ENCODE measurements at regions not wholly inside any gene's neighbourhood (a gene's known extent, or its start where the extent isn't known, plus 50 kb on each side); places are given as distances from the start of the nearest gene placed in this dataset.
"Not testable (repeated sequence)": the region's sequence is repeated elsewhere in the genome, so short reads cannot be mapped to it uniquely, and the experiment has no call there.

DNA sequence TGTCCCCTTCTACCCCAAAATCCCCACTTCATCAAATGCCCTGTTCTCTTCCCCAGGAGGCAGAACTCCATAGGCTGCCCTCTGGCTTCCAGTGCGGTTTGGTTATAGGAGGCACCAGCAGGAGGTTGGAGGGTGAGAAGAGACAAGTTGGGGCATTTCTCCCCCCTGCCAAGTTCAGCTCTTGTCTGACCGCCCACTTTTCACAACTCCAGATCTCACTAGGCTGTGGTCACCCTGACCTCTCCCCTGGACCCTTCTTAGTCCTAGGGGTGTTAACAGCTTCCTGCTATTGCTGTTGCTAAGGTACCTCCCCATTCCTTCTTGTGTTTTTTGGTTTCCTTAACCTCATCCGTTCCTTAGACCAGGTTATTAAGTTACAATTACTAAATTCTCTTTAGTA, 95.1 kb downstream of the FOXD4L6 start:
- CTCF ChIA-PET; DNase-seq (ENCODE audit: low read depth, low spot score); H3K4me3 ChIP-seq (ENCODE audit: low read depth, low read length); POLR2A ChIA-PET: not testable (repeated sequence)

DNA sequence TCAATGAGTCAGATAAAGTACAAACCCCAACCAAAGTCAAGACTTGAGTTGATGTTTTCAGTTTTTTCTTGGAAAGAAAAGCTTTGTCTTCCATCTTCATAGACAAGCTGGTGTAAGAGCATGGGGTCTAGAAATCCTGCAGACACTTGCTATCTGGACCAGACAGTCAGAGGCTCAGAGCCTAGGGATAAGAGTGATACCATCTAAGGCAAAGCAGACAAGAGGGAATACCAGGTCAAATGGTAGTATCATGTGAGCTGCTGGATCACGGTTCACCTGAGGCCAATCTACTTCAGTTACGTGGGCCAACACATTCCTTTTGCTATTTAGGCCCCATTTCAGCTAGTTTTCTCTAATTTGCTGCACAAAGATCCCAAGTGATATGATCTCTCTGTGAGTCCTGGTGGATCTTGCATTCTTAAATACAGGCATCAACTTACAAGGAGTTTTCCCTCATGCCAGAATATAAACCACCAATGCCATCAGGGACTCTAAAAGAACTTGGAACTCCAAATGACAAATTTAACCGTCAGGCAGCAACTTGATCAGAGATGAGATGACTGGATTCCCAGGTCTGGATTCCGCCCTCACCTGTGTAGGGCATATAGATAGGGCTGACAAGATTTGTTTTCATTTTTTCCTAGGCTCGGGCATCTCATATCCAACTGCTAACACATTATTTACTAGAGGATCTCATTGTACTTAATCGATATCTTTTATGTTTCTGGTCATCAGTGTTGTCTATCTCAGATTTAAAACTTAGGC, 101.4 kb downstream of the FOXD4L6 start:
- CTCF ChIA-PET; POLR2A ChIA-PET; DNase-seq (ENCODE audit: low read depth, low spot score); H3K4me3 ChIP-seq (ENCODE audit: low read depth, low read length): not testable (repeated sequence)

GRCh38 chr9:41022365-41022764, 106.1 kb downstream of the FOXD4L6 start:
- POLR2A ChIA-PET; DNase-seq (ENCODE audit: low read depth, low spot score); H3K4me3 ChIP-seq (ENCODE audit: low read depth, low read length); CTCF ChIA-PET: not testable (repeated sequence)

GRCh38 chr9:41019858-41020562, 108.5 kb downstream of the FOXD4L6 start:
- H3K4me3 ChIP-seq (ENCODE audit: low read depth, low read length); DNase-seq (ENCODE audit: low read depth, low spot score); POLR2A ChIA-PET; CTCF ChIA-PET: not testable (repeated sequence)

GRCh38 chr9:41018948-41019347, 109.5 kb downstream of the FOXD4L6 start:
- DNase-seq (ENCODE audit: low read depth, low spot score); H3K4me3 ChIP-seq (ENCODE audit: low read depth, low read length); POLR2A ChIA-PET; CTCF ChIA-PET: not testable (repeated sequence)

DNA sequence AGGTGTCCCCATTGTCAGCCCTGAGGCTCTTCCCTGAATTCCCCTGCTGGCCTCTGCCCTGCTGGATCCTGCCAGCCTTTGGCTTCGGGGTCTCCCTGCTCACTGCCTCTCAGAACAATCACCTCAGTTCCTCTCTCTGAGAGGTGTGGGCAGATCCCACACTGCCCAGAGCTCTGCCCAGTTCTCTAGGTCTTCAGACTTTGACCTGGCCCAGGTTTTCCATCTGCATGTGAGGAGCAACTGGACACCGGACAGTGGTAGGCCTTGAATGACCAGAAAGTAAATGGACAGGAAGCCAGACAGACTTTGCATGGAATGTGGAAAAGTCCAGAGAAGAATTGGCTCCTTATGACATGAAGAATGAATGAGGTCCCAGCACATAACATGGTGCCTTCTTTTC, 111.8 kb downstream of the FOXD4L6 start:
- CTCF ChIA-PET; DNase-seq (ENCODE audit: low read depth, low spot score); POLR2A ChIA-PET; H3K4me3 ChIP-seq (ENCODE audit: low read depth, low read length): not testable (repeated sequence)

DNA sequence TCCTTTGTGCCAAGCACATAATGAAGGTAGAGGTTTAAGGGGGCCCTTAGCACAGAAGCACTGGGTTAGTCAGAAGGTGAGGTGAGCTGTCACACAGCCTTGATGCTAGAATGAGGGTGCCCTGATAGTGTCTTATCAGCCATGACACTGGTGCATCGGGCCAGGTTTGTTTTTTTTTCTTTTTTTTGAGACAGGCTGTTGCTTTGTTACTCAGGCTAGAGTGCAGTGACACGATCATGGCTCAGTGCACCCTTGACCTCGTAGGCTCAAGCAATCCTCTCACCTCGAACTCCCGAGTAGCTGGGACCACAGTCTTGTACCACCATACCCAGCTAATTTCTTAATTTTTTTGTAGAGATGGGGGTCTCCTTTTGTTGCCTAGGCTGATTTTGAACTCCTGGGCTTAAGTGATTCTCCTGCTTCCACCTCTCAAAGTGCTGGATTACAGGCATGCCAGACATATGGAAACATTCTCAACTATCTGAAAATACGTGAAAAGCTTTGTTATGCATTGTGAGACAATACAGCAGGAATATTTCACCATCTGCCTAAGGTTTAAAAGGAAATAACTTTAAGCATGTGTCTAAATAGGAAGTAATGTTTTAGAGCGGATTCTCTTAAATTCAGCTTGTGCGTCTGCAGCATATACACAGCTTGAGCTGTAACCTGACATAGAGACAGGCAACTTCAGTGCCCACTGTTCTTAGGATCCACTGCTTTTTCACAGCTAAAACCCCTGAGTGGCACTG, 128.4 kb downstream of the FOXD4L6 start:
- DNase-seq (ENCODE audit: low read depth, low spot score); POLR2A ChIA-PET; H3K4me3 ChIP-seq (ENCODE audit: low read depth, low read length): not testable (repeated sequence)
- CTCF ChIA-PET = interaction anchor here (2.2 kb wide), 1 partner anchor 8 kb away, joined by 7 read pairs; no protein-coding TSS in a partner anchor

DNA sequence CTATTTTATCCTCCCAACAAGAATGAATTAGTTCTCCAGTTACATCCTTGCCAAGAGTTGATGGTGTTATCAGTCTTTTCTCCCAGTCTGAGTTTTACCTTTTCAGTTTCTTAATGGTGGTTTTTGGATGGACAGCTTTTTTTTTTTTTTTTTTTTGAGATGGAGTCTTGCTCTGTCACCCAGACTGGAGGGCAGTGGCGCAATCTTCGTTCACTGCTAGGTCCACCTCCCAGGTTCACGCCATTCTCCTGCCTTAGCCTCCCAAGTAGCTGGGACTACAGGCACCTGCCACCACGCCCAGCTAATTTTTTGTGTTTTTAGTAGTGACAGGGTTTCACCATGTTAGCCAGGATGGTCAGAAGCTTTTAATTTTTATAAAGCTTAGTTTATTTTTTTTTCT, 133.0 kb downstream of the FOXD4L6 start:
- CTCF ChIA-PET = not testable (repeated sequence)

DNA sequence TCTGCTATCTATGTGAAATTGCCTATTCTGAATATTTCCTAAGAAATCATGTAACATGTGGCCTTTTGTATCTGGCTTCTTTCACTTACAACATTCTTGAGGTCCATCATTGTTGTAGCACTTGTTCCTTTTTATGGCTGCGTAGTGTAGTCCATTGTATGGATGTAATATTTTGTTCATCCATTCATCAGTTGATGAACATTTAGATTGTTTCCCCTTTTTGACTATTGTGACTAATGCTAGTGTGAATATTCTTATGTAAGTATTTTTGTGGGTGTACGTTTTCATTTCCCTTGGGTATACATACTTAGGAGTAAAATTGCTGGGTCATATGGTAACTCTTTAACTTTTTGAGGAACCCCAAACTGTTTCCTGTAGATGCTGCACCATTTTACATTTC, 134.6 kb downstream of the FOXD4L6 start:
- CTCF ChIA-PET; DNase-seq (ENCODE audit: low read depth, low spot score); POLR2A ChIA-PET; H3K4me3 ChIP-seq (ENCODE audit: low read depth, low read length): not testable (repeated sequence)

More for the DNA sequence above, 133.0 kb downstream of the FOXD4L6 start:
- H3K4me3 ChIP-seq (ENCODE audit: low read depth, low read length); DNase-seq (ENCODE audit: low read depth, low spot score); POLR2A ChIA-PET: not testable (repeated sequence)

DNA sequence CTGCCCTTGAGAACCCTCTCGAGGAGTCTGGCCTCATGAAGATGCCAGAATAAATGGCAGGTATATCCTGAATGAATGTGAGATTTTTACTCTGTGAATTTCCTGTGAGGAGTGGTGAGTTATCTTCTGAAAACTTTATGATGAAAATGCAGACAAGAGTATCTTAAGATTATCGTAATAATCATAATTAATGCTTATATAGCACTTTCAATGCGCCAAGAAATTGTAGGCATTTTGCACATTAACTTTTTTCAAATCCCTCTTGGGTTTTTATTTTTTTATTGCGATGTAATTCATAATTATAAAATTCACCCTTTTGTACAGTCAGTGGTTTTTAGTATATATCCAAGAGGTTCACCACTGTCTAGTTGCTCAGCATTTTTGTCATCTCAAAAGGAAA, 135.1 kb downstream of the FOXD4L6 start:
- DNase-seq (ENCODE audit: low read depth, low spot score); CTCF ChIA-PET; POLR2A ChIA-PET: not testable (repeated sequence)
- peak overlapping the region; percentile 2; the same call in 1 of the 2 replicates for H3K4me3 ChIP-seq (ENCODE audit: low read depth, low read length)

- peak overlapping the region; percentile 99 for H3K4me3 ChIP-seq (ENCODE audit: low read depth, low read length)
- DNase-seq (ENCODE audit: low read depth, low spot score) = not testable (repeated sequence)
- ChIA-PET CTCF (interaction anchor here (1.0 to 2.6 kb wide), 4 partner anchors 8 to 95 kb away, joined by 3 to 11 read pairs (median 6); no protein-coding TSS in a partner anchor), POLR2A (interaction anchor here (1.4 kb wide), 1 partner anchor 83 kb away, joined by 9 read pairs; no protein-coding TSS in a partner anchor)
Measured at GRCh38 chr9:40992472-40992821, 136.0 kb downstream of the FOXD4L6 start.

- CTCF ChIA-PET = interaction anchor here (1.0 to 2.6 kb wide), 4 partner anchors 9 to 96 kb away, joined by 3 to 11 read pairs (median 6); no protein-coding TSS in a partner anchor
- H3K4me3 ChIP-seq (ENCODE audit: low read depth, low read length) = peak overlapping the region; percentile 99
- TF ChIP-seq CTCF (IDR thresholded peaks at IDR 0.05; ENCODE audit: insufficient read depth, low read length, missing control alignments) = peak; percentile 86
- peak; percentile 93 for DNase-seq (ENCODE audit: low read depth, low spot score)
- POLR2A ChIA-PET = interaction anchor here (1.4 kb wide), 1 partner anchor 83 kb away, joined by 9 read pairs; no protein-coding TSS in a partner anchor
Measured at GRCh38 chr9:40991741-40992471, 136.6 kb downstream of the FOXD4L6 start.

GRCh38 chr9:40991100-40991740, 137.3 kb downstream of the FOXD4L6 start:
- ChIA-PET POLR2A (interaction anchor here (1.4 kb wide), 1 partner anchor 84 kb away, joined by 9 read pairs; no protein-coding TSS in a partner anchor), CTCF (interaction anchor here (1.0 to 2.6 kb wide), 4 partner anchors 9 to 96 kb away, joined by 3 to 11 read pairs (median 6); no protein-coding TSS in a partner anchor)
- H3K4me3 ChIP-seq (ENCODE audit: low read depth, low read length) = peak overlapping the region; percentile 99
- DNase-seq (ENCODE audit: low read depth, low spot score) = not testable (repeated sequence)

- H3K4me3 ChIP-seq (ENCODE audit: low read depth, low read length); CTCF ChIA-PET; POLR2A ChIA-PET; DNase-seq (ENCODE audit: low read depth, low spot score): not testable (repeated sequence)
Measured at GRCh38 chr9:40986332-40986731, 142.1 kb downstream of the FOXD4L6 start.
